Mesothelial cell of epicardium (in vitro differentiated cells): ENCODE measurements at regions not wholly inside any gene's neighbourhood (a gene's known extent, or its start where the extent isn't known, plus 50 kb on each side); places are given as distances from the start of the nearest gene placed in this dataset.

ENCODE experiments used
- DNase-seq, 2 experiments: peaks; one replicate each; pipeline ENCODE4 v3.0.0; 2021; ENCODE audit warnings: low spot score in 2 of 2; ENCODE audit not compliant: unreplicated experiment in 2 of 2
- H3K27ac Mint-ChIP-seq: 2 replicates; pipeline ENCODE4 v1.8.0; 2021; ENCODE audit warnings: mixed read lengths
- H3K27me3 Mint-ChIP-seq: 2 replicates; pipeline ENCODE4 v1.8.0; 2021; ENCODE audit warnings: low read depth, mixed read lengths
- H3K36me3 Mint-ChIP-seq: 2 replicates; pipeline ENCODE4 v1.8.0; 2021; ENCODE audit warnings: mixed read lengths
- H3K4me1 Mint-ChIP-seq: 2 replicates; pipeline ENCODE4 v1.8.0; 2021; ENCODE audit warnings: mixed read lengths
- H3K4me3 Mint-ChIP-seq: 2 replicates; pipeline ENCODE4 v1.8.0; 2021; ENCODE audit warnings: mild to moderate bottlenecking, moderate library complexity, mixed read lengths
- H3K9me3 Mint-ChIP-seq: 2 replicates; pipeline ENCODE4 v1.8.0; 2021; ENCODE audit warnings: mixed read lengths
- TF ChIP-seq, protein P1 (sequence below): fragments of 200-600 bp; sonication (generic); IDR thresholded peaks from one replicate; pipeline ENCODE4 v1.5.0; 2021; ENCODE audit warnings: antibody characterized with exemption; ENCODE audit not compliant: unreplicated experiment

- no peak overlapping the region for H3K4me3 Mint-ChIP-seq
- TF ChIP-seq, protein P1, sequence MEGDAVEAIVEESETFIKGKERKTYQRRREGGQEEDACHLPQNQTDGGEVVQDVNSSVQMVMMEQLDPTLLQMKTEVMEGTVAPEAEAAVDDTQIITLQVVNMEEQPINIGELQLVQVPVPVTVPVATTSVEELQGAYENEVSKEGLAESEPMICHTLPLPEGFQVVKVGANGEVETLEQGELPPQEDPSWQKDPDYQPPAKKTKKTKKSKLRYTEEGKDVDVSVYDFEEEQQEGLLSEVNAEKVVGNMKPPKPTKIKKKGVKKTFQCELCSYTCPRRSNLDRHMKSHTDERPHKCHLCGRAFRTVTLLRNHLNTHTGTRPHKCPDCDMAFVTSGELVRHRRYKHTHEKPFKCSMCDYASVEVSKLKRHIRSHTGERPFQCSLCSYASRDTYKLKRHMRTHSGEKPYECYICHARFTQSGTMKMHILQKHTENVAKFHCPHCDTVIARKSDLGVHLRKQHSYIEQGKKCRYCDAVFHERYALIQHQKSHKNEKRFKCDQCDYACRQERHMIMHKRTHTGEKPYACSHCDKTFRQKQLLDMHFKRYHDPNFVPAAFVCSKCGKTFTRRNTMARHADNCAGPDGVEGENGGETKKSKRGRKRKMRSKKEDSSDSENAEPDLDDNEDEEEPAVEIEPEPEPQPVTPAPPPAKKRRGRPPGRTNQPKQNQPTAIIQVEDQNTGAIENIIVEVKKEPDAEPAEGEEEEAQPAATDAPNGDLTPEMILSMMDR: no peak
- H3K9me3 Mint-ChIP-seq: peaks cover 32% of the 10 kb centered on the region
- H3K27me3 Mint-ChIP-seq: peaks cover 8% of the 10 kb centered on the region
- no peak for DNase-seq
- no peaks in the 10 kb centered on the region for H3K36me3 Mint-ChIP-seq
- peaks cover 4% of the 10 kb centered on the region for H3K4me1 Mint-ChIP-seq
- H3K27ac Mint-ChIP-seq: no peak overlapping the region
These were observed 104.4 kb downstream of the SEC23IP start for GRCh38 chr10:119996944-119997343.

- Mint-ChIP-seq H3K9me3 (peaks cover 32% of the 10 kb centered on the region), H3K4me3 (no peak overlapping the region), H3K27me3 (peaks cover 8% of the 10 kb centered on the region), H3K4me1 (peaks cover 4% of the 10 kb centered on the region), H3K36me3 (no peaks in the 10 kb centered on the region), H3K27ac (no peak overlapping the region)
- no peak for DNase-seq
- TF ChIP-seq, protein P1: no peak
These were observed 104.9 kb downstream of the SEC23IP start for GRCh38 chr10:119997429-119997828.

DNA sequence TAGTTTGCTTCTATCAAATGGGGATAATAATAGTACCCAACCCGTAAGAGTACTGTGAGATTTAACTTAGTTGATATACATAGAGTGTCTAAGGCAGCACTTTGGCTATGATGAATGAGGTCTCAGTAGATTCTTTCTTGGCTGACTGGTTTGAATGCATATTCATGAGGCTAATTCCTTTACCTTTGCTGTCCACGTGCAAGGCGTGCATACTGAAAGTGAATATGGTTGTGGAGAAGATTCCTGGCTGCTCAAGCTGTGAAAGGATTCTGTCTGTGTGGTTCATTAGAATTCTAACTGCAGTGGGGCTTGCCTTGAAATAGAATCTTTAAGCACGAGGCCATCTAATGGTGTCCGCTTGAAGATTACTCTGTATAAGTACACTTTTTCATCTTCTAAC lies 110.3 kb downstream of the SEC23IP start:
- Mint-ChIP-seq H3K4me1 (no peaks in the 10 kb centered on the region), H3K9me3 (peaks cover 14% of the 10 kb centered on the region), H3K27me3 (peaks cover 3% of the 10 kb centered on the region), H3K36me3 (no peaks in the 10 kb centered on the region), H3K27ac (no peak overlapping the region), H3K4me3 (no peak overlapping the region)
- TF ChIP-seq, protein P1: no peak
- no peak for DNase-seq

DNA sequence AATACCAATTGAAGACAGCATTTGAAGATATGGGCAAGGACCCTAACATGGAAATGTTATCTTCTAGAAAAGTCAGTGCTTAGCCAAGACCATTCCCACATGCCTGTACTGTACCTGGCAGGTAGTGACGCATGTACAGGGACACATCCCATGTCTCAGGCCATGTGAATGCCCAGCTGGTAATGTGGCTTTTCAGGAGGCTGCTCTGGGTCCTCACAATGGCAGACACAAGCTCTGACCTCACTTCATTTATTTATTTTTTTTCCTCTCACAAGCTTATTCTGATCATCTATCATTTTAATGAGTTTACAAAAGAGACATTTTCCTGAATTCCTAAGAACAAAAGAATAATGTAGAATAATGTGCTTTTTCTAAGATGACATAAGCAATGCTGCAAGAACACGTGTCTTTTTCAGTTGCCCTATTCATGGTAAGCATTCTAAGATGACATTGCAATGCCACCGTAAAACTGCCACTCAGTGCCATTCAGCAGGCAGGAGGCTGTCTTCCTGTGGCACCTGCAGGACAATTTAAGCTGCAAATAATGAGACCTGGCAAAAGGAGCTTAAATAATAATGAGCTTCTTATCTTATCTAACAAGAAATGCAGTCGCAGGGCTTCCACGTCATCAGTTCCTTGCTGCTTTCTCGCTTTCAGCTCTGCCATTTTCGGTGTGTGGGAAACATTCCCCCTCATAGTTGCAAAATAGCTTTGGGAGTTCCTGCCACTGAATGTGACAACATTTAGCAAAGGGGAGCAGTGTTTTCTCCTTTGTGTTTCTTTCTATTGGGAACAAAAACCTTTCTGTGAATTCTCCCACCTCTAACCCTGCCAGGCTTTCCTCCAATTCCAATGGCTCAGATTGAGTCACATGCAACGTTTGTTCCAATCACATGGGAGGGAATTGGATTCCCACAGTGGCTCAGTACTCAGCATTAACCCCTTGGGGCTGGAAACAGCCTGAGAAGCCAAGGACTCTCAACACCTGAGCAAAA lies 113.0 kb downstream of the SEC23IP start:
- Mint-ChIP-seq H3K4me1 (no peaks in the 10 kb centered on the region), H3K27ac (no peak overlapping the region), H3K36me3 (no peaks in the 10 kb centered on the region), H3K9me3 (peaks cover 11% of the 10 kb centered on the region), H3K4me3 (peak overlapping the region; percentile 13), H3K27me3 (peaks cover 6% of the 10 kb centered on the region)
- no peak for DNase-seq
- TF ChIP-seq, protein P1: no peak

GRCh38 chr10:120007261-120007660 lies 114.7 kb downstream of the SEC23IP start:
- H3K4me3 Mint-ChIP-seq: no peak overlapping the region
- no peak overlapping the region for H3K27ac Mint-ChIP-seq
- TF ChIP-seq, protein P1: no peak
- peaks cover 21% of the 10 kb centered on the region for H3K27me3 Mint-ChIP-seq
- no peaks in the 10 kb centered on the region for H3K4me1 Mint-ChIP-seq
- DNase-seq: no peak
- peaks cover 7% of the 10 kb centered on the region for H3K9me3 Mint-ChIP-seq
- no peaks in the 10 kb centered on the region for H3K36me3 Mint-ChIP-seq
